KMS-11 (cell line): ENCODE measurements at regions not wholly inside any gene's neighbourhood (a gene's known extent, or its start where the extent isn't known, plus 50 kb on each side); places are given as distances from the start of the nearest gene placed in this dataset.

Source experiments
- H2AFZ ChIP-seq: fragments of 200-600 bp; sonication (generic); 2 replicates; pipeline ENCODE4 v1.6.1; 2016; ENCODE audit warnings: antibody characterized with exemption, mixed run types, low read depth
- H3K27ac ChIP-seq: fragments of 200-600 bp; sonication (generic); 2 replicates; pipeline ENCODE4 v1.6.1; 2016; ENCODE audit warnings: mild to moderate bottlenecking, mixed run types
- H3K27me3 ChIP-seq: fragments of 200-600 bp; sonication (generic); 2 replicates; pipeline ENCODE4 v1.6.1; 2017; ENCODE audit warnings: mild to moderate bottlenecking, low read depth, mixed run types, moderate library complexity; ENCODE audit not compliant: insufficient read depth
- H3K36me3 ChIP-seq: fragments of 200-600 bp; sonication (generic); 2 replicates; pipeline ENCODE4 v1.6.1; 2017; ENCODE audit warnings: mild to moderate bottlenecking, mixed run types; ENCODE audit not compliant: insufficient read depth
- H3K4me1 ChIP-seq: fragments of 200-600 bp; sonication (generic); 2 replicates; pipeline ENCODE4 v1.6.1; 2016; ENCODE audit warnings: mild to moderate bottlenecking, low read depth, mixed run types; ENCODE audit not compliant: poor library complexity, severe bottlenecking
- H3K4me2 ChIP-seq: fragments of 200-600 bp; sonication (generic); 2 replicates; pipeline ENCODE4 v1.7.0; 2016; ENCODE audit warnings: mild to moderate bottlenecking, mixed run types
- H3K4me3 ChIP-seq: fragments of 200-600 bp; sonication (generic); IDR thresholded peaks from 2 replicates; pipeline ENCODE4 v1.6.1; 2017; ENCODE audit warnings: low read depth, low read length, mixed read lengths; ENCODE audit not compliant: insufficient read depth
- H3K79me2 ChIP-seq: fragments of 200-600 bp; sonication (generic); 2 replicates; pipeline ENCODE4 v1.6.1; 2016; ENCODE audit warnings: low read depth, mixed run types; ENCODE audit not compliant: insufficient read depth
- H3K9ac ChIP-seq: fragments of 200-600 bp; sonication (generic); 2 replicates; pipeline ENCODE4 v1.6.1; 2016; ENCODE audit warnings: mild to moderate bottlenecking, mixed run types
- H4K20me1 ChIP-seq: fragments of 200-600 bp; sonication (generic); 2 replicates; pipeline ENCODE4 v1.6.1; 2016; ENCODE audit warnings: mild to moderate bottlenecking, mixed run types; ENCODE audit not compliant: insufficient read depth
- CTCF ChIP-seq: fragments of 200-600 bp; sonication (generic); conservative IDR thresholded peaks from 2 replicates; pipeline ENCODE4 v1.6.1; 2017; ENCODE audit warnings: low read depth, mild to moderate bottlenecking, antibody characterized with exemption, low read length, moderate library complexity, mixed read lengths

GRCh38 chr3:22729981-22730380 lies 473.1 kb upstream of the UBE2E2 start:
- H3K4me3 ChIP-seq, result no peak overlapping the region
- no peak overlapping the region for H3K4me2 ChIP-seq
- H3K9ac ChIP-seq, result no peak overlapping the region
- H3K27ac ChIP-seq, result no peak overlapping the region
- no peaks in the 10 kb centered on the region for H3K36me3 ChIP-seq
- H3K27me3 ChIP-seq, result no peaks in the 10 kb centered on the region
- no peaks in the 10 kb centered on the region for H3K4me1 ChIP-seq
- no peak for TF ChIP-seq CTCF
- no peaks in the 10 kb centered on the region for H3K79me2 ChIP-seq
- H2AFZ ChIP-seq, result no peak overlapping the region
- H4K20me1 ChIP-seq, result no peaks in the 10 kb centered on the region

- H3K36me3 ChIP-seq, result no peaks in the 10 kb centered on the region
- no peak overlapping the region for H2AFZ ChIP-seq
- no peak overlapping the region for H3K4me3 ChIP-seq
- H4K20me1 ChIP-seq, result no peaks in the 10 kb centered on the region
- H3K4me1 ChIP-seq, result no peaks in the 10 kb centered on the region
- H3K9ac ChIP-seq, result no peak overlapping the region
- H3K79me2 ChIP-seq, result no peaks in the 10 kb centered on the region
- no peak for TF ChIP-seq CTCF
- no peaks in the 10 kb centered on the region for H3K27me3 ChIP-seq
- no peak overlapping the region for H3K4me2 ChIP-seq
- H3K27ac ChIP-seq, result no peak overlapping the region
Observed at GRCh38 chr3:22730701-22731100, 472.4 kb upstream of the UBE2E2 start.

DNA sequence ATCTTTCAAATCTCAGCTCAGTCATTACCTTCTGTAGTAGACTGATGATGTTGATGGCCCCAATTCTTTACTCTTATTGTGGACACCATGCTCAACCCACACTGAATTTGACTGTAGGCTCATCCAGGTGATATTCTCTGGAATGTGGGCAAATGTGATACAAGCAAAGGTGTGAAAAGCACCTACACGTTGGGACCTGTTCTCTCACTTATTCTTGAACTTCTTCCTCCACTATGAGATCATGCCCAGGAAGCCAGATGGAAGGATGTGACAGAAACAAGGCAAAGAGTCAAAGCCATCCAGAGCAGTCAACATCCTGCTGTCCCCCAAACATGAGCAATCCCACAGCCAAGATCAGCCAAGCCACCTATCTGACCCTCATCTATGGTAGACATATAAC lies 471.2 kb upstream of the UBE2E2 start:
- no peaks in the 10 kb centered on the region for H3K27me3 ChIP-seq
- no peaks in the 10 kb centered on the region for H3K4me1 ChIP-seq
- H3K4me2 ChIP-seq, result no peak overlapping the region
- H4K20me1 ChIP-seq, result no peaks in the 10 kb centered on the region
- H3K9ac ChIP-seq, result no peak overlapping the region
- no peaks in the 10 kb centered on the region for H3K36me3 ChIP-seq
- H3K27ac ChIP-seq, result no peak overlapping the region
- H2AFZ ChIP-seq, result no peak overlapping the region
- H3K79me2 ChIP-seq, result no peaks in the 10 kb centered on the region
- no peak overlapping the region for H3K4me3 ChIP-seq
- no peak for TF ChIP-seq CTCF

DNA sequence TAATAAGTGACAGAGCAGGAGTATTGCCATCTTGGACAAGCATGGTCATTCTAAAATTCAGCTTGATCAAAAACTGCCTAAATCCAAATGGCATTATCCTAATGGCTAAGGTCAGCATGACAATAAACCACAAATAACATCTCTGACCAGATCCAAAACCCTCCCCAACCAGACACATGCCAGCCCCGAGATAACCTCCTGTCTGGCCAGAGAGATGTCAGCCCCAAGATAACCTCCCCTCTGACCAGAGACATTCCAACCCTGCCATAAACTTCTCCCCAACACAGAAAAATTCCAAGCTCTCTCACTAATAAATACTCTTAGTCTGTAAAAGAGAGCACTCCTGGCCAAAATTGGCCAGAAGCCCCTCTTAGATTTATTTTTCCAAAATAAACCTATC lies 470.5 kb upstream of the UBE2E2 start:
- no peak overlapping the region for H2AFZ ChIP-seq
- no peak for TF ChIP-seq CTCF

DNA sequence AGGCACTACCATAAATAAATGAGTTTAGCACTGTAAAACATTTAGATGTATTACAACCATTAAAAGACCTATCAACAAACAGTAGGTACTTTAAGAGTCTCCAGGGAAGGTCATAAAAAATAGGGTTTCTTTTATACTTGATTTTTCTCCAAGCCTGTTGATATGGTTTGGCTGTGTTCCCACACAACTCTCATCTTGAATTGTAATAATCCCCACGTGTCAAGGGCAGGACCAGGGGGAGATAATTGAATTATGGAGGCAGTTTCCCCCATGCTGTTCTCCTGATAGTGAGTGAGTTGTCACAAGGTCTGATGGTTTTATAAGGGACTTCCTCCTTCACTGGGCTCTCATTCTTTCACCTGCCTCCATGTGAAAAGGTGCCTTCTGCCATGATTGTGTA lies 468.9 kb upstream of the UBE2E2 start:
- Histone ChIP-seq H3K9ac (no peak overlapping the region), H4K20me1 (no peaks in the 10 kb centered on the region), H3K4me2 (no peak overlapping the region), H2AFZ (no peak overlapping the region), H3K4me1 (no peaks in the 10 kb centered on the region), H3K27ac (no peak overlapping the region), H3K36me3 (no peaks in the 10 kb centered on the region), H3K79me2 (no peaks in the 10 kb centered on the region), H3K4me3 (no peak overlapping the region), H3K27me3 (no peaks in the 10 kb centered on the region)
- TF ChIP-seq CTCF, result no peak

More for the DNA sequence above, 470.5 kb upstream of the UBE2E2 start:
- Histone ChIP-seq H3K27me3 (no peaks in the 10 kb centered on the region), H3K79me2 (no peaks in the 10 kb centered on the region), H3K4me2 (no peak overlapping the region), H3K4me1 (no peaks in the 10 kb centered on the region), H3K27ac (no peak overlapping the region), H3K9ac (no peak overlapping the region), H4K20me1 (no peaks in the 10 kb centered on the region), H3K4me3 (no peak overlapping the region), H3K36me3 (no peaks in the 10 kb centered on the region)
